Kidney epithelial cell (primary cell): ENCODE measurements at regions not wholly inside any gene's neighbourhood (a gene's known extent, or its start where the extent isn't known, plus 50 kb on each side); places are given as distances from the start of the nearest gene placed in this dataset.

Experiments used
- DNase-seq: peaks from one replicate; pipeline ENCODE4 v3.0.0-alpha.2; 2010; ENCODE audit warnings: low read depth
- H3K27me3 ChIP-seq: 2 replicates; pipeline ENCODE4 v1.6.0; 2011; ENCODE audit warnings: low read length; ENCODE audit not compliant: control insufficient read depth, insufficient read depth
- H3K36me3 ChIP-seq: 2 replicates; pipeline ENCODE4 v1.5.1; 2011; ENCODE audit warnings: low read length; ENCODE audit not compliant: control insufficient read depth, insufficient read depth
- H3K4me3 ChIP-seq: 2 replicates; pipeline ENCODE4 v1.5.1; 2011; ENCODE audit warnings: low read depth, mild to moderate bottlenecking, control low read depth, low read length
- CTCF ChIP-seq: IDR thresholded peaks from 2 replicates; pipeline ENCODE4 v1.5.1; 2011; ENCODE audit warnings: mild to moderate bottlenecking, moderate library complexity, low read length, control low read depth, inconsistent platforms; ENCODE audit not compliant: insufficient read depth, poor library complexity, severe bottlenecking

GRCh38 chrX:63488546-63489373 lies 137.6 kb upstream of the SPIN4 start:
- TF ChIP-seq CTCF = no peak

GRCh38 chrX:63475200-63475599 lies 124.1 kb upstream of the SPIN4 start:
- Histone ChIP-seq H3K36me3 (no peaks in the 10 kb centered on the region), H3K4me3 (no peak overlapping the region), H3K27me3 (no peaks in the 10 kb centered on the region)
- no peak for DNase-seq
- no peak for TF ChIP-seq CTCF

More at GRCh38 chrX:63488546-63489373, 137.6 kb upstream of the SPIN4 start:
- H3K4me3 ChIP-seq = no peak overlapping the region
- DNase-seq = no peak
- H3K36me3 ChIP-seq = no peaks in the 10 kb centered on the region
- H3K27me3 ChIP-seq = no peaks in the 10 kb centered on the region

GRCh38 chrX:63471004-63471403 lies 119.9 kb upstream of the SPIN4 start:
- no peak for TF ChIP-seq CTCF

GRCh38 chrX:63470506-63470905 lies 119.4 kb upstream of the SPIN4 start:
- no peak for DNase-seq
- H3K36me3 ChIP-seq = no peaks in the 10 kb centered on the region
- no peak overlapping the region for H3K4me3 ChIP-seq
- H3K27me3 ChIP-seq = no peaks in the 10 kb centered on the region
- no peak for TF ChIP-seq CTCF

More at GRCh38 chrX:63471004-63471403, 119.9 kb upstream of the SPIN4 start:
- DNase-seq = no peak
- Histone ChIP-seq H3K36me3 (no peaks in the 10 kb centered on the region), H3K27me3 (no peaks in the 10 kb centered on the region), H3K4me3 (no peak overlapping the region)

- Histone ChIP-seq H3K36me3 (no peaks in the 10 kb centered on the region), H3K4me3 (no peak overlapping the region), H3K27me3 (no peaks in the 10 kb centered on the region)
- no peak for TF ChIP-seq CTCF
- DNase-seq = no peak
Measured at GRCh38 chrX:63466690-63467089, 115.6 kb upstream of the SPIN4 start.

- Histone ChIP-seq H3K36me3 (no peaks in the 10 kb centered on the region), H3K27me3 (no peaks in the 10 kb centered on the region), H3K4me3 (no peak overlapping the region)
- no peak for TF ChIP-seq CTCF
- DNase-seq = no peak
Measured at GRCh38 chrX:63458981-63459380, 107.8 kb upstream of the SPIN4 start.
